ENCODE measurements at regions not wholly inside any gene's neighbourhood (a gene's known extent, or its start where the extent isn't known, plus 50 kb on each side); places are given as distances from the start of the nearest gene placed in this dataset.

DNA sequence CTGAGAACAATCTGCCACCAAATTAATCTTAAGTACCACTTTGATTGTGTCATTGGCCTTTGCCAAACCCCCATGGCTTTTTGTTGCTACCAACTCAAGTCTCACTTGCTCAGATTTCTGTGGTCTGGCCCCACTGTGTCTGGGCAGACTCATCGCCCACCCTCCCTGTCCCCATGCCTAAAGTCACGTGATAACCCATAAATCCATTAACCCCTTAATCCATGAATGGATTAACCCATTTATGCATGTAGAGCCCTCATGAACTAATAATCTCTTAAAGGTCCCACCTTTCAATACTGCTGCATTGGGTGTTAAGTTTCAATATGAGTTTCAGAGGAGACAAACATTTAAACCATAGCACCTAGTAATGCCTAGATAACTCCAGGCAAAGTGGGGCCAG lies 78.5 kb upstream of the BLTP1 start:
- Histone ChIP-seq H3K4me1 (no peaks in the 10 kb centered on the region), H3K27ac (no peak overlapping the region), H3K9me3 (no peaks in the 10 kb centered on the region), H3K36me3 (no peaks in the 10 kb centered on the region), H3K27me3 (ENCODE audit: low read depth) (no peaks in the 10 kb centered on the region), H3K4me3 (no peak overlapping the region)
- no peak for ATAC-seq
- no peak for DNase-seq
- intact Hi-C loops (cut with DNase I) = no loop called here
- TF ChIP-seq, protein P1, sequence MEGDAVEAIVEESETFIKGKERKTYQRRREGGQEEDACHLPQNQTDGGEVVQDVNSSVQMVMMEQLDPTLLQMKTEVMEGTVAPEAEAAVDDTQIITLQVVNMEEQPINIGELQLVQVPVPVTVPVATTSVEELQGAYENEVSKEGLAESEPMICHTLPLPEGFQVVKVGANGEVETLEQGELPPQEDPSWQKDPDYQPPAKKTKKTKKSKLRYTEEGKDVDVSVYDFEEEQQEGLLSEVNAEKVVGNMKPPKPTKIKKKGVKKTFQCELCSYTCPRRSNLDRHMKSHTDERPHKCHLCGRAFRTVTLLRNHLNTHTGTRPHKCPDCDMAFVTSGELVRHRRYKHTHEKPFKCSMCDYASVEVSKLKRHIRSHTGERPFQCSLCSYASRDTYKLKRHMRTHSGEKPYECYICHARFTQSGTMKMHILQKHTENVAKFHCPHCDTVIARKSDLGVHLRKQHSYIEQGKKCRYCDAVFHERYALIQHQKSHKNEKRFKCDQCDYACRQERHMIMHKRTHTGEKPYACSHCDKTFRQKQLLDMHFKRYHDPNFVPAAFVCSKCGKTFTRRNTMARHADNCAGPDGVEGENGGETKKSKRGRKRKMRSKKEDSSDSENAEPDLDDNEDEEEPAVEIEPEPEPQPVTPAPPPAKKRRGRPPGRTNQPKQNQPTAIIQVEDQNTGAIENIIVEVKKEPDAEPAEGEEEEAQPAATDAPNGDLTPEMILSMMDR (IDR thresholded peaks at IDR 0.05) = no peak

DNA sequence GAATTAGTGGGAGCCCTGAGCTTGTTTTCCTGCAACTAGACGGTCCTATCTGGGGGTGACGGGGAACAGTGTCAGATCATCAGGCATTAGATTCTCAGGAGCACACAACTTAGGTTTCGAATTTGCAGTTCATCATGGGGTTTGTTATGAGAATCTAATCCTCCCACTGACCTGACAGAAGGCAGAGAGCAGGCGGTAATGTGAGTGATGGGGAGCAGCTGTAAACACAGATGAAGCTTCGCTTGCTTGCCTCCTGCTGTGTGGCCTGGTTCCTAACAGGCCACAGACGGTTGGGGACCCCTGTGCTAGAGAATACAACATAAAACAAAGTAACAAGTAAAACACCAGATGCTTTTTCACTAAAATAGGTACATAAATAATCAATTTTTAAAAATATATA lies 86.2 kb upstream of the BLTP1 start:
- no peak for ATAC-seq
- Histone ChIP-seq H3K36me3 (no peaks in the 10 kb centered on the region), H3K27ac (no peak overlapping the region), H3K27me3 (ENCODE audit: low read depth) (no peaks in the 10 kb centered on the region), H3K9me3 (no peaks in the 10 kb centered on the region), H3K4me3 (no peak overlapping the region), H3K4me1 (no peaks in the 10 kb centered on the region)
- TF ChIP-seq, protein P1 (IDR thresholded peaks at IDR 0.05) = no peak
- intact Hi-C loops (cut with DNase I) = no loop called here
- DNase-seq = no peak

DNA sequence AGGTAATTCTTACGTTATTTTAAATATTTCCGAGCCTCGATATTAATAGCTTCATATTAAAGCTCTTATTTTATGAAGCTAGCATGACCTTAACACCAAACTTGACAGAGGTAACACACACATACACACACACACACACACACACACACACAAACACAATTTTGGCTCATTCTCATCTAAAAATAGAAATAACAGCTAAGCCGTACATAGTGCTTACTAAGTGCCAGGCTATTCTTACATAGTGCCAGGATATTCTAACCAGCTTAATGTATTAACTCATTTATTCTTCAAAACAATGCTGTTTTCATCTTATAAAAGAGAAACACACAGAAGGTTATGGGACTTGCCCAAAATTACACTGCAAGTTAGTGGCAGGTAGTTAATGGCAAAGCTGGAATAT lies 87.0 kb upstream of the BLTP1 start:
- Histone ChIP-seq H3K4me3 (no peak overlapping the region), H3K9me3 (no peaks in the 10 kb centered on the region), H3K27ac (no peak overlapping the region), H3K4me1 (no peaks in the 10 kb centered on the region), H3K36me3 (no peaks in the 10 kb centered on the region), H3K27me3 (ENCODE audit: low read depth) (no peaks in the 10 kb centered on the region)
- TF ChIP-seq, protein P1 (IDR thresholded peaks at IDR 0.05) = no peak
- intact Hi-C loops (cut with DNase I) = no loop called here
- DNase-seq (no peak), ATAC-seq (no peak)

DNA sequence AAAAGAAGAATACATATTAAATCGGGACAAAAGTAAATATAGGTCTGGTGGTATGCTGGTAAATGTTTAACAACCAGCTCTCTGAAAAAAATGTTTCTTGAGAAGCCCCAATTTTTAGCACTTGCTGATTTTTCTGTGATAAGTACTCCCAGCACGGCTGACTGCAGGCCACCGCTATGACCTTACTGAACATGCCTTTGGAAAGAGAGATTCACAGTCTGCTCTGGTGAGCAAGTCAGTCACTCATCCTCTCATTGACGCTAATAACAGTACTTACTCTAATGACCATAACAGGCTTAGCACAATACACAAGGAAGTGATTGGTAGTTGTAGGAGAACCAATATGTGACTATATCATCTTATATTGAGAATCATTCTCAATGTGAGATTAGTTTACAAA lies 98.9 kb upstream of the BLTP1 start:
- Histone ChIP-seq H3K36me3 (no peaks in the 10 kb centered on the region), H3K27ac (no peak overlapping the region), H3K27me3 (ENCODE audit: low read depth) (no peaks in the 10 kb centered on the region), H3K4me1 (no peaks in the 10 kb centered on the region), H3K4me3 (no peak overlapping the region), H3K9me3 (no peaks in the 10 kb centered on the region)
- intact Hi-C loops (cut with DNase I) = no loop called here
- no peak for DNase-seq
- no peak for ATAC-seq
- TF ChIP-seq, protein P1 (IDR thresholded peaks at IDR 0.05) = no peak

DNA sequence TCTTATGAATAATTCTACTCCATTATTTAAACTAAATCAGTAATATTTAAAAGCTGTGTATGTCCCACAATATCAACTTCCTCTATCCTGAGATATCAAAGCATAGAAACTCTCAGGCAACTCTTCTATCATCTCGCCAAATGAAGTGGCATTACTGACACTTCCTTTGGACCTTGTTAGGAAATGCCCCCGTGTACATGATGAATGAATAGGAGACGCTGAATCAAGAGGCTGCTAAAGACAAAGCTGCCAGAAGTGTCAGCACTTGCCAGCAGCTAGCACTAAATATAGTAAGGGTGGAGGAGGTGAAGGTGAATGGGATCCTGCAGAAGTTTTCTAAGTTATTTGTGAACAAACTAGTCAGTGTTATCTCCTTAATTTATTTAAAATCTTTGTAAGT lies 99.5 kb upstream of the BLTP1 start:
- H3K4me1 ChIP-seq = no peaks in the 10 kb centered on the region
- no peak for DNase-seq
- H3K4me3 ChIP-seq = no peak overlapping the region
- no peaks in the 10 kb centered on the region for H3K27me3 ChIP-seq (ENCODE audit: low read depth)
- intact Hi-C loops (cut with DNase I) = no loop called here
- no peak for ATAC-seq
- no peaks in the 10 kb centered on the region for H3K9me3 ChIP-seq
- TF ChIP-seq, protein P1 (IDR thresholded peaks at IDR 0.05) = no peak
- H3K36me3 ChIP-seq = no peaks in the 10 kb centered on the region
- no peak overlapping the region for H3K27ac ChIP-seq

DNA sequence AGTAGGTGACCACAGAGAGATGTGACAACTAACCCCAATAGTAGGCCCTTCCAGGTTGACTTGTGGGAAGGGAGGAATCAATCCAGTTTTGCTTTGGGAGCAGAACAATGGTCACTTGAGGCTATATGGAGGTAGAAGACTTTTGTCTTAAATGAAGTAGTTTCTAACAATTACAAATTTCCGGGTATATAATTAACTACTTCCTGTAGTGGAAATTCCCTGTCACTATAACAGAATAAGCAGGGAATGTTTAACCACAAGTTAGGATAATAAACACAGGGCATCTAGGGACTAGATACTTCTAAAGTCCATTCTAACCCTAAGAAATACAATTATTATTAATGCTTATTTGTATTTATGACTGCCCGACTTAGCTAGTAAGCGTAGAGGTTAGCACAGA lies 99.0 kb upstream of the TRPC3 start:
- ATAC-seq (no peak), DNase-seq (no peak)
- TF ChIP-seq, protein P1 (IDR thresholded peaks at IDR 0.05) = no peak
- Histone ChIP-seq H3K4me1 (no peaks in the 10 kb centered on the region), H3K27ac (no peak overlapping the region), H3K9me3 (no peaks in the 10 kb centered on the region), H3K36me3 (no peaks in the 10 kb centered on the region), H3K4me3 (no peak overlapping the region), H3K27me3 (ENCODE audit: low read depth) (no peaks in the 10 kb centered on the region)
- intact Hi-C loops (cut with DNase I) = no loop called here
